Panc1 (cell line): ENCODE measurements at regions not wholly inside any gene's neighbourhood (a gene's known extent, or its start where the extent isn't known, plus 50 kb on each side); places are given as distances from the start of the nearest gene placed in this dataset.

Experiments used
- ATAC-seq: fragments of 200-7000 bp; cut with Tn5 transposase; 2 replicates; pipeline ENCODE4 v1.9.1; 2020; ENCODE audit warnings: mild to moderate bottlenecking, moderate library complexity
- BruUV-seq: library from RNA; stranded (reverse); fragments of 400-500 nt; replicated peaks from 2 replicates; lab custom pipeline; 2021; lab: Mats Ljungman, UMichigan
- CTCF ChIA-PET: fragments of 300-600 bp; sonication (Branson Sonifier 250); formaldehyde crosslinking; loops from one replicate; lab custom pipeline; 2022; ENCODE audit warnings: antibody characterized with exemption; lab: Charles Lee
- POLR2A ChIA-PET: fragments of 300-600 bp; sonication (Branson Sonifier 250); formaldehyde crosslinking; loops from one replicate; lab custom pipeline; 2022; ENCODE audit warnings: antibody characterized with exemption; lab: Charles Lee
- DNase-seq: peaks from one replicate; pipeline ENCODE4 v3.0.0-alpha.2; 2010; ENCODE audit warnings: low read depth, low spot score
- H3K27ac ChIP-seq: 2 replicates; pipeline ENCODE4 v1.5.1; 2011; ENCODE audit warnings: mild to moderate bottlenecking, low read length, inconsistent platforms
- H3K27me3 ChIP-seq: fragments of 200-500 bp; sonication (Bioruptor generic); 2 replicates; pipeline ENCODE4 v1.6.0; 2014; ENCODE audit warnings: low read length, inconsistent platforms; ENCODE audit not compliant: control insufficient read depth, insufficient read depth
- H3K36me3 ChIP-seq: fragments of 200-500 bp; sonication (Bioruptor generic); 2 replicates; pipeline ENCODE4 v1.5.1; 2014; ENCODE audit warnings: inconsistent platforms, mild to moderate bottlenecking, low read length, moderate library complexity; ENCODE audit not compliant: control insufficient read depth, insufficient read depth
- H3K4me1 ChIP-seq: 2 replicates; pipeline ENCODE4 v1.5.1; 2011; ENCODE audit warnings: inconsistent platforms, mild to moderate bottlenecking, low read length, moderate library complexity; ENCODE audit not compliant: control insufficient read depth, insufficient read depth
- H3K4me3 ChIP-seq, 2 experiments: 2 replicates each; pipeline ENCODE4 v1.5.1; 2011 to 2012; ENCODE audit warnings: low read depth in 2 of 2, low read length in 2 of 2, mild to moderate bottlenecking in 2 of 2, inconsistent platforms in 1 of 2, moderate library complexity in 1 of 2
- H3K9me3 ChIP-seq: fragments of 200-500 bp; sonication (Bioruptor generic); 2 replicates; pipeline ENCODE4 v1.5.1; 2014; ENCODE audit warnings: low read depth, mild to moderate bottlenecking, inconsistent platforms, low read length, moderate library complexity; ENCODE audit not compliant: control insufficient read depth, insufficient read depth
- CTCF ChIP-seq: fragments of 450-650 bp; IDR thresholded peaks from 2 replicates; pipeline ENCODE4 v1.5.1; 2017; ENCODE audit warnings: mild to moderate bottlenecking
- POLR2AphosphoS5 ChIP-seq: IDR thresholded peaks from 2 replicates; pipeline ENCODE4 v1.6.1; 2012; ENCODE audit warnings: mild to moderate bottlenecking, low read depth, low read length, moderate library complexity
- REST ChIP-seq, 2 experiments: IDR thresholded peaks; 2 replicates each; pipeline ENCODE4 v1.6.1; 2011 to 2012; ENCODE audit warnings: low read depth in 2 of 2, control low read depth in 1 of 2, low read length in 1 of 2, mild to moderate bottlenecking in 1 of 2, moderate library complexity in 1 of 2; ENCODE audit not compliant: insufficient read depth in 1 of 2
- SIN3A ChIP-seq: IDR thresholded peaks from 2 replicates; pipeline ENCODE4 v1.6.1; 2012; ENCODE audit warnings: low read depth, mild to moderate bottlenecking, low read length, moderate library complexity, borderline replicate concordance; ENCODE audit not compliant: insufficient read depth
- TCF7L2 ChIP-seq: IDR thresholded peaks from 2 replicates; pipeline ENCODE4 v1.6.1; 2011; ENCODE audit warnings: mild to moderate bottlenecking, low read depth, low read length, inconsistent platforms
- in situ Hi-C: cut with HindIII; loops from 2 replicates; pipeline ENCODE4 v1.10.0; 2016; ENCODE audit warnings: low sequenced_read_pairs, low pct_unique_long_range_greater_than_20kb
- intact Hi-C: fragments of 100-400 bp; cut with micrococcal nuclease; formaldehyde crosslinking; loops from one replicate; pipeline ENCODE4 v1.10.0; 2022; ENCODE audit not compliant: unreplicated experiment

- CTCF ChIA-PET = no interaction called here
- BruUV-seq = no TSS peak
- no peak for TF ChIP-seq SIN3A
- TF ChIP-seq CTCF = no peak
- TF ChIP-seq TCF7L2 = no peak
- no peak for TF ChIP-seq POLR2AphosphoS5
Measured at GRCh38 chr19:31881988-31882387, 463.4 kb upstream of the ZNF507 start.

GRCh38 chr19:31882709-31883108 lies 462.7 kb upstream of the ZNF507 start:
- intact Hi-C loops = no loop called here
- Histone ChIP-seq H3K4me3 (no peak overlapping the region), H3K36me3 (no peaks in the 10 kb centered on the region), H3K27ac (no peak overlapping the region), H3K4me1 (no peaks in the 10 kb centered on the region), H3K9me3 (no peaks in the 10 kb centered on the region), H3K27me3 (peaks cover 20% of the 10 kb centered on the region)
- CTCF ChIA-PET = no interaction called here
- BruUV-seq = no TSS peak
- no peak for ATAC-seq
- POLR2A ChIA-PET = no interaction called here
- in situ Hi-C loops = no loop called here
- no peak for DNase-seq
- TF ChIP-seq POLR2AphosphoS5 (no peak), REST (IDR thresholded peaks at IDR 0.05; ENCODE audit: insufficient read depth in 1 of 2, low read depth in 2 of 2, low read length in 1 of 2) (no peak), SIN3A (no peak), CTCF (no peak), TCF7L2 (no peak)

More at GRCh38 chr19:31881988-31882387, 463.4 kb upstream of the ZNF507 start:
- DNase-seq (no peak), ATAC-seq (no peak)
- Histone ChIP-seq H3K4me3 (no peak overlapping the region), H3K9me3 (no peaks in the 10 kb centered on the region), H3K27me3 (peaks cover 14% of the 10 kb centered on the region), H3K27ac (no peak overlapping the region), H3K4me1 (no peaks in the 10 kb centered on the region), H3K36me3 (no peaks in the 10 kb centered on the region)
- in situ Hi-C loops (no loop called here), intact Hi-C loops (no loop called here)
- POLR2A ChIA-PET = no interaction called here
